HEK293T (cell line): ENCODE measurements at regions not wholly inside any gene's neighbourhood (a gene's known extent, or its start where the extent isn't known, plus 50 kb on each side); places are given as distances from the start of the nearest gene placed in this dataset.

Experiments
- SUZ12 ChIP-seq: fragments of 450-650 bp; IDR thresholded peaks from 2 replicates; pipeline ENCODE4 v1.6.1; 2016; ENCODE audit warnings: mild to moderate bottlenecking
- ZNF384 ChIP-seq: fragments of 450-650 bp; IDR thresholded peaks from 2 replicates; pipeline ENCODE4 v1.6.1; 2016

- no peak for TF ChIP-seq ZNF384
- TF ChIP-seq SUZ12 = no peak
Observed at GRCh38 chr11:26109658-26110368, 222.1 kb upstream of the ANO3 start.
